HG02981 (cell line): ENCODE measurements at regions not wholly inside any gene's neighbourhood (a gene's known extent, or its start where the extent isn't known, plus 50 kb on each side); places are given as distances from the start of the nearest gene placed in this dataset.
"Not testable (repeated sequence)": the region's sequence is repeated elsewhere in the genome, so short reads cannot be mapped to it uniquely, and the experiment has no call there.

Experiments
- ATAC-seq: cut with Tn5 transposase; IDR thresholded peaks from one replicate; pipeline ENCODE4 v1.9.1; 2021; ENCODE audit warnings: mild to moderate bottlenecking, moderate library complexity; ENCODE audit not compliant: unreplicated experiment

GRCh38 chr7:152505606-152506005 lies 69.8 kb upstream of the KMT2C start:
- no peak for ATAC-seq

DNA sequence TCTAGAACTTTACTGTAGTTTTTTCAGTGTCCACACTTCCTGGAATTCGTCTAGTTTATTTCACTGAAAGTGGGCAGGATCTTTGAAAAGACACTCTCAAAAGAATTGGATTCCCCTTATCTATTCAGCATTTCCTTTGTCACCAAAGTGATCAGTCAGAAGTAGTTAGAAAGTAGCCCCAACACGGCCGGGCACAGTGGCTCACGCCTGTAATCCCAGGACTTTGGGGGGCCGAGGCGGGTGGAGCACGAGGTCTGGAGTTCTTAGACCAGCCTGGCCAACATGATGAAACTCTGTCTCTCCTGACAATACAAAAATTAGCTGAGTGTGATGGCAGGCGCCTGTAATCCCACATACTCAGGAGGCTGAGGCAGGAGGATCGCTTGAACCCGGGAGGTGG lies 69.0 kb upstream of the KMT2C start:
- ATAC-seq: no peak

DNA sequence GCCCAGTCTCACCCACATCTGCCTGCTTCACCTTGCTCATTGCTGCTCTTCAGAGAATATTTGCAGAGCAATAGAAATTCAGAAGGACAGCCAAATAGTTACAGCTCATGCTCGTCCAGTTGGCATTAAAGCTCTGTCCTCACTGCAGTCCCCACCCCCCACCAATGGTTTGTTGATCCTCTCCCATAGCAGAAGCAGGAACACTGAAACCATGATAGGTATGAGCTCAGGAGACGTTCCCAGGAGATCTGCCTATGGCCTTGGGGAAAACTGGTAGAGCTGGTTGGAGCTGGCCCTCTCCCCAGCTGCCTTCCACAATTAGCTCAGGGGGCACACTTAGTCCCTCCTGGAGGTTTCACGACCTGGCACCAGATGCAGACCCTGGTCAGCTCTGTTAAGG lies 68.6 kb upstream of the KMT2C start:
- ATAC-seq: no peak

DNA sequence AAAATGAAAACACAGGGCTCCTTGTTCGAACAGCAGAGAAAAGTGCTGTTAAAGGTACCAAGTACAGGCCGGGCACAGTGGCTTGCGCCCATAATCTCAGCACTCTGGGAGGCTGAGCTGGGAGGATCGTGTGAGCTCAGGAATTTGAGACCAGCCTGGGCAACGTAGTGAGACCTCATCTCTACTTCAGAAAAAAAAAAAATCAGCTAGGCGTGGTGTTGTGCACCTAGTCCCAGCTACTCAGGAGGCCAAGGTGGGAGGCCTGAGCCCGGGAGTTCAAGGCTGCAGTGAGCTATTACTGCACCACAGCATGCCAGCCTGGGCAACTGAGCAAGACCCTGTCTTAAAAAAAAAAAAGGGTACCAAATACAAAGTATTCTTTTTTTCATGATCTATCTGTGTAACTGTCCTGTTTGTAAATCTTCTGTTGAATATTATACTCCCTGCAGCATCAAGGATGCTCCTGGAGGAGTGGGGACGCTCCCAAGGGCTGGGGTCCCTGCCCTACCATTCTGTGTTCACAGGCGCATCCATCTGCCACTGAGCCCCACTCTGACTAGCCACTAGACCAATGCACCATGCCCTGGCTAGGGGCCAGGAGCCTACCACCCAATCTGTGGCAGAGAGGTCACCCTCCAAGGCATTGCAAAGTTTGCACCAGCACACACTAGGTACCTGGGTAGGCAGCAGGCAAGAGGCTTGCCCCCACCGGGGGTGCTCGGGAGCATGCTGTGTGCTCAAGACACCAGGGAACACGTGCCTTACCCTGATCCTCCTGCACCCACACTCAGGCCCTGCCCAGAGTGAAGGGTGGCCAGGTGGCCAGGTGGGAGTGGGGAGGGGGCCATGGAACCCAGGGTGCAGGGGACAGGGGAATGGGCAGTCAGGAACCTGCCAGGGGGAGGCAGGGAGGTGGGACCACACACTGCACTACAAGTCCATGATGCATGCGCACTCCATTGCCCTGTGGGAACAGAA lies 67.3 kb upstream of the KMT2C start:
- ATAC-seq: no peak

DNA sequence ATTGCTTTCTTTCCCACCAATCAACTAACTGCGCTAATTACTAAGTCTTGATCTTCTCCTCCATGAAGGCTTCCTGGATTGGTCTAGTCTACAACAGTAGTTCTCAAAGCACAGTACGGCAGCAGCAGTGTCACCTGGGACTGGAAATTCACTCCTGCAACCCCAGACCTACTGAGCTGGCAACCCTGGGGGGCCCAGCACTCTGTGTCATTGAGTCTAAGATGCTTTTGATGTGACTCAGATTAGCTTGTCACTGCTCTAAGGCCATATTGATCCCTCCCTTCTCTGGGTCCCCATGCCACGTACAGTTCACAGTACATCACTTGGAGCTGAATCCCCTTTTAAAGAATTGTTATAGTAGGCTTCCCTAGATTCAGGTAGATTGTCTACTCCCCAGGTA lies 65.7 kb upstream of the KMT2C start:
- ATAC-seq: no peak

GRCh38 chr7:152499969-152500368 lies 64.2 kb upstream of the KMT2C start:
- not testable (repeated sequence) for ATAC-seq

DNA sequence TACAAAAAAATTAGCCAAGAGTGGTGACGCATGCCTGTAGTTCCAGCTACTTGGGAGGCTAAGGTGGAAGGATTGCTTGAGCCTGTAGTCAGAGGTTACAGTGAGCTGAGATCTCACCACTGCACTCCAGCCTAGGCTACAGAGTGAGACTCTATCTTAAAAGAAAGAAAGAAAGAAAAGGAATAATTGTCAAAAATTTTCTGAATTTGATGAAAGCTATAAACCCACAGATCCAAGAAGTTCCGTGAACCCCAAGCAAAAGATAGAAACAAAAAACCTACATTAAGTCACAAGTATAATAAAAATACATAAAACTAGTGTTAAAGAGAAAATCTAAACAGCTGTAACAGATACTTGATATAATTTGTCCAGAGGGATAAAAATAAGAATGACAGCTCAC lies 60.1 kb upstream of the KMT2C start:
- ATAC-seq: no peak

- ATAC-seq: no peak
Observed at GRCh38 chr7:152492952-152493351, 57.1 kb upstream of the KMT2C start.

- ATAC-seq: no peak
Observed at GRCh38 chr7:152489044-152489443, 53.2 kb upstream of the KMT2C start.

- no peak for ATAC-seq
Observed at GRCh38 chr7:152486968-152487367, 51.2 kb upstream of the KMT2C start.

DNA sequence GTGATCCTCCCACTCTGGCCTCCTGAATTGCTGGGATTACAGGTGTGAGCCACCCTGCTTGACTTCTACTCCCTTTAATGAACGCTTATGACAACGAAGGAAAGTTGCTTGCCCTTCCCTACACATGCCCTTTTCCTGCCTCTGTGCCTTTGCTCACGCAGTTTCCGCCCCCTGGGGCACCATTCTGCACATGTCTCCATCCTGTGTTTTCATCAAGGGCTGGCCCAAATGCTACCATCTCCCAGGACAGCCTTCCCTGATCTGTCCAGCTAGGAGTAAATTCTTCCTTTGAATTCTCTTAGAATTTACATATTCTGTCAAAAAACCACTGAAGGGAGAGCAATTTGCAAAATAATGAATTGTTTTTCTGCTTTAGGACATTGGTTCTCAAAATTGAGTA lies 50.0 kb upstream of the KMT2C start:
- ATAC-seq: no peak
